H1 (cell line): ENCODE measurements at regions not wholly inside any gene's neighbourhood (a gene's known extent, or its start where the extent isn't known, plus 50 kb on each side); places are given as distances from the start of the nearest gene placed in this dataset.

Source experiments
- CTCF ChIP-seq, 3 experiments: IDR thresholded peaks; 1 replicate in 2 of 3; 2 replicates in 1 of 3; pipeline versions ENCODE4 v1.5.1 to v1.6.1; 2011; ENCODE audit warnings: low read length in 3 of 3, mild to moderate bottlenecking in 3 of 3, inconsistent platforms in 2 of 3, low read depth in 1 of 3, moderate library complexity in 1 of 3; ENCODE audit not compliant: insufficient read depth in 1 of 3; ENCODE audit errors: control extremely low read depth in 1 of 3
- EZH2 ChIP-seq: fragments of 200-600 bp; sonication (generic); IDR thresholded peaks from 2 replicates; pipeline ENCODE4 v1.7.1; 2012; ENCODE audit warnings: low read depth, mild to moderate bottlenecking, moderate library complexity, low read length, inconsistent platforms; ENCODE audit not compliant: severe bottlenecking
- FOSL1 ChIP-seq: IDR thresholded peaks from 2 replicates; pipeline ENCODE4 v1.6.1; 2011; ENCODE audit warnings: mild to moderate bottlenecking, low read depth, low read length, moderate library complexity; ENCODE audit not compliant: insufficient read depth
- TCF12 ChIP-seq: IDR thresholded peaks from 2 replicates; pipeline ENCODE4 v1.6.1; 2011; ENCODE audit warnings: low read depth, mild to moderate bottlenecking, low read length
- TF ChIP-seq, protein P1 (sequence below): IDR thresholded peaks from 2 replicates; pipeline ENCODE4 v1.6.1; 2011; ENCODE audit warnings: low read depth, mild to moderate bottlenecking, low read length; ENCODE audit not compliant: insufficient read depth

GRCh38 chr21:14874379-14874778 lies 190.4 kb downstream of the NRIP1 start:
- TF ChIP-seq CTCF (IDR thresholded peaks at IDR 0.05; ENCODE audit: control extremely low read depth in 1 of 3, insufficient read depth in 1 of 3, low read depth in 1 of 3, low read length in 3 of 3) (no peak), TCF12 (no peak), FOSL1 (no peak), EZH2 (no peak)
- TF ChIP-seq, protein P1, sequence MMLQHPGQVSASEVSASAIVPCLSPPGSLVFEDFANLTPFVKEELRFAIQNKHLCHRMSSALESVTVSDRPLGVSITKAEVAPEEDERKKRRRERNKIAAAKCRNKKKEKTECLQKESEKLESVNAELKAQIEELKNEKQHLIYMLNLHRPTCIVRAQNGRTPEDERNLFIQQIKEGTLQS = no peak
